Fibroblast of the conjunctiva (primary cell): ENCODE measurements at regions not wholly inside any gene's neighbourhood (a gene's known extent, or its start where the extent isn't known, plus 50 kb on each side); places are given as distances from the start of the nearest gene placed in this dataset.

Experiments used
- DNase-seq: peaks from one replicate; pipeline ENCODE4 v3.0.0-alpha.2; 2010; ENCODE audit warnings: low read depth

DNA sequence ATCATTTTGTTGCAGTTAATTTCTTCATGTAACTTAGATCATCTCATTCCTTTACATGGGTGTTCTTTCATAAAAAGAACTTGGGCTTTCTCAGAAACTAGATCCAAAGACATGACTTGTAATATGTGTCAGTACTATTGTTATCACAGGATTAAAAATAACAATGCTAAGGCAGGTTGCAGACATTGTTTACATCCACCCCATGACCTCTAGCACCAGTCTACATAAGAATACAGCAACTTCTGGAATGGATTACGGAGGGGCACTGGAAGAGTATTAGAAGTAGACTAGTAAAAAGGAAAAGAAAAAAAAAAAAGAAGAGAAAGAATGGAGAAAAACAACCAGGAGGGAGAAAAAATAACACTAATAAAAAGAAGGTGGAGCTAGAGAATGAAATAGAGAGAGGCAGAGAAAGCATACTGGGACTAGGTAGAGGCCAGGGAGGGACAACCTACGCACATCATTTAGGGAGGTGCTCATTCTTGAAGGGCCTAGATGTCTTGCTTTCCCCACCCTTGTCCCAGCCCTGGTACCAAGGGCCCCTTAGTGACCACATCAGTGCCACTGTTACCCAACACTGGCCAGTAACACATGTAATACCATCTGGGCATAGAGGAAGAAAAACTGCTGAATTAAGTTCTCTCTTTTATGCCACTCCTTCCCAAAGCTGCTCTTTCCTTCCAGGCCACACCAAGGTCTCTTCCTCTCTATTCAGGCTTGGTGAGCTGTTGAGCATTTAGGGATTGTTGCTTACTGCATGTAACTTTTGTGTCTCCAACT is 70.6 kb upstream of the KLF7 start:
- no peak for DNase-seq

DNA sequence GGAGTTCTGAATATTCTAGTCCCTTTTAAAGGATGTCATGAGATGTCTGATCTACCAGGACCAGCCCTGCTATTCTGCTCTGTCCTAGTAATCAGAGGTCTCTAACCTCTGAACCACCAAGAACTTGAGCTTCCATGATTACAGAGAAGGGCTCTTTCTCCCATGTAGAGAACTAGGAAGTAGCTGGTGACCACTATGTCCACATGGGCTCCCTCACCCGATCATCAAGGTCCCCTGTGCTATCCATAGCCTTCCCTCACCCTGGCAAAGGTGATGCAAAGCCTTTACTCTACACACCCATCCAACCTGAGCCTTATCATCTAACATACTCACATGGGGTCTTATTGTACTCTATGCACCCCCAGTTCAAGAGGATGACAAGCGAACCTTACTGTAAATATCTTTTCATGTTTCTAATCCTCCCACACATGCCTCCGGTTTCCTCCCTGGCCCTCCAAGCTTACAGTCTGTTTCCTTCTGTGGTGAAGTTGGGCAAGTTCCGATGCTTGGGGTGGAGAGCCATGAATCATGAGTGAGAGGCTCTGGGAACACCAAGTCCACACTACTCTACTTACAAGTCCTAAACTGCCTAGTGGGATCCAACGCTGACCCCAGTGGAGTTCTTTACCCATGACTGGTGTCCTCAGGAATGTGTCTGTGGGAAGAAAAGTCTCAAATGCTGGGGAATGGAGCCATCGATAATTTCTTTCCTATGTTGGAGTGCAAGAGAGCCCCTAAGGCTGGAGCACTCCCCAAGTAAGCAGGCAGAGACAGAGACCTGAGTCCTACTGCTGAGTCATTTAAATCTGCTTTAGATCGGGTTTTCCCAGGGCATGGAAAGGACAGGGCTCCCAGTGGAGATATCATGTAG is 73.3 kb upstream of the KLF7 start:
- DNase-seq: peak; percentile 98

DNA sequence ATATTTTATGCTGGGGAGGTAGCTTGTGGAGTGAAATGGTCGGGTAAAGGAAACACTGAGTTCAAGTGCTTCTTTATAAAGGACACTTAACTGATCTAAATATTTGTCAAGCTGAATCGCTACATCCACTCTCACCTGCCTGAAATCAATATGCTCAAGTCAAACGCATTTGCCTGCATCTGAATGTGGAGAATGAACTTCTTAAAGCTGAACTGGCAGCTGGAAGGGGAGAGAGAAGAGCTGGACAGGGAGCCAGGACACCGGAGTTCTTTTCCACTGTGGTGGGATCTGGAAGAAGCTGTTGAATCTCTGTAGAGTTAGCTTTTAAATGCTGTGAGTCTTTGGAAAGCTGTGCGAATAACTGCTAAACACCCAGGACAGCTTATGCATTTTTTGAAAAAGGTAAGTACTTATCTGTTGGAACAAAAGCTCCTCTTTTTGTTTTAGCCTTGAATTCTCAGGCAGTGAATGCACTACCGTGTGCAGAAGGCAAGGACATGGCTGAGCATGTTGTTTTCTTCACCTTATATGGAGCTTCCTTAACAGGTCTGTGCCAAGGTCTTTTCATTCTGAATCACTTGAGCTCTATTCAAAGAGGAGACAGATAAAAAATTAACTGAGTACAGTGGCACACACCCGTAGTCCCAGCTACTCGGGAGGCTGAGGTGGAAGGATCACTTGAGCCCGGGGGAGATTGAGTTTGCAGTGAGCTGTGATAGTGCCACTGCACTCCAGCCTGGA is 74.2 kb upstream of the KLF7 start:
- no peak for DNase-seq

DNA sequence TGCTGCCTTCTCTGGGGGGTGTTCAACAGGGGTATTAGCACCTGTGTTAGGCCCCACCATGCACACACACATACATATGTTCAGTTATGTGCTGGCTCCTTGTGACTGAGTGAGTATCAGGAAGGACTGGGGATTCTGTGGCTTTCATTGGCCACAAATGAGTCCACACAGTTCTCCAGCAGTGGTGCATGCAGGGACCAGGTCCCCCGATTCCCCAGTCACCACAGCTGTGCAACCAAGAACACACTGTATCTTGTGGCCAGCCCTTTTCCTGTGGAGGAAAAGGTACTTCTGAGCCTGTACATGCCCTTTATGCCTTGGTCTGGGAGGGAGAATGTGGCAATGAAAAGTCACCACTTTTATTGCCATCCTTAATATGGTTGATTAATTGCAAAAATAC is 74.9 kb upstream of the KLF7 start:
- no peak for DNase-seq

DNA sequence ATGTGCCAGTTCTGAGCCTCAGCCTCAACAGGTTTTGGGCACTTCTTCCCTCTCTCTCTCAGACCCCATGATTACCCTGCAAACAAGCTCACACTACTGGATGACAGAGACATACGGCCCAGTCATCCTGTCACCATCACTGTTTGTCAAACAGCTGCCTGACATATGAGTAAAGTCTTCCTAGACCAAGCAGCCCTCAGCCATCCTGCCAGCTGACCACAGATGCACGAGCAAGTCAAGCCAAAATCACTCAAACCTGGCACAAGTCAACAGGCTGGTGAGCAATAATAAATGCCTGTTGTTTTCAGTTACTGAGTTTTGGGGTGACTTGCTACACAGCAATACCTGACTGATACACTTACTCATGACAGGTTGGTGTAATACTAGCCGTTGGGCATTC is 75.5 kb upstream of the KLF7 start:
- DNase-seq: no peak

DNA sequence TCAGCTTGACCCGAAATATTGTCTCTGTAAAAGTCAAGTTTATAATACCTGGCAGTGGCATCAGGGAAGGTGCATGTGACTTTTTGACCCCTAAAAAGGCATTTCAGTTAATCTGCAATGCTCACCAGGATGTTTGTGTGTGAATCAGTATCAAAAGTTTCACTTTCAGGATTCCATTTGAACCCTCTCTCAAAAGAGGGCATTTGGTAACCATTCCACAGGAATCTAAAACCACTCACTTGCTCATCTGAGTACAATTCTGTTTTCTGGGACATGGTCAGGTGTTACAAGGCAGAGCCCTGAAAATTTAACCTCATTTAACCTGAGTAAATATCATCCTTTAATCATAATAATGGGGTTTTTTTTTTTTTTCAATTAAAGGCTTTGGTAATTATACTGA is 77.9 kb upstream of the KLF7 start:
- DNase-seq: no peak

DNA sequence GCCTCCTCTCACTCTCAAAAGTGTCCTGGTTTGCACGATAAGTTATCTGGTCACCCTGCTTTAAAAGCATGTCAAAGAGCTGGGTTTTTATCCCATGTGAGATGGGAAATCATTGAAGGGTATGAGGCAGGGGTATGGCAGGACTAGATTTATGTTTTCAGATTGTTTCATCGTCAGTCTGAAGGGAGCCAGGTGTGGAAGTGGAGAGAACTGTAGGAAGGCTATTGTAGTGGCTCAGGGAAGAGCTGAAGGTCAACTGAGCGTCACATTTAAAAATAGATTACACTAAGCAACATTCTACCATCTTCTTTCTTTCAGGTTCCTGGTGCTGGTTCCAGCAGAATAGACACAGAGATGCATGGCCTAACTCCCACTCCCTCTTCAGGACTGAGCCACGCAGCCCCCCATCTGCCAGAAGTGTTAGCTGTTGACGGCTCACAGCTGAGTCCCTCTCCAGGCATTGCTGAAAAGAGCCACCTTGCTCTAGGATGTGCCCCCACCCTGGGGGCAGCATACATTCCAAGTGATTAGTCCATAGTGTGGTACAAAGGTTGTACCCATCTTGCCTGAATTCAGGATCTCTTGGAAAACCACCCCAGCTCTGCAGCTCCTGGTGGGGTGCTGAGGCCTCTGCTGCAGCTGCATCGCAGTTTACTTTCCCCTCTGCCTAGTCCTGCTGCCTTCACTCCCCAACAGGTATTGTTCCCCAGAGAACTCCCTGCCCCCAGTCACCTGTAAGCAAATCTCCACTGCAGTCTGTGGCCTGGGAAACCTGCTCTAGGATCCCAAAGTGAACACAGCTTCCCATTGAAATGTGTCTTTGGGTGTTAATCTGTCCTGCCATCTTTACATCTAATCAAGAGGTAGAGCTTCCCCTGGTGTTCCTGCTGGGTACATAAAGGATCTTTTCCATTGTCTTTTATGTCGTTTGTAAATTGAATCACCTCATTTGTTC is 79.5 kb upstream of the KLF7 start:
- DNase-seq: no peak

DNA sequence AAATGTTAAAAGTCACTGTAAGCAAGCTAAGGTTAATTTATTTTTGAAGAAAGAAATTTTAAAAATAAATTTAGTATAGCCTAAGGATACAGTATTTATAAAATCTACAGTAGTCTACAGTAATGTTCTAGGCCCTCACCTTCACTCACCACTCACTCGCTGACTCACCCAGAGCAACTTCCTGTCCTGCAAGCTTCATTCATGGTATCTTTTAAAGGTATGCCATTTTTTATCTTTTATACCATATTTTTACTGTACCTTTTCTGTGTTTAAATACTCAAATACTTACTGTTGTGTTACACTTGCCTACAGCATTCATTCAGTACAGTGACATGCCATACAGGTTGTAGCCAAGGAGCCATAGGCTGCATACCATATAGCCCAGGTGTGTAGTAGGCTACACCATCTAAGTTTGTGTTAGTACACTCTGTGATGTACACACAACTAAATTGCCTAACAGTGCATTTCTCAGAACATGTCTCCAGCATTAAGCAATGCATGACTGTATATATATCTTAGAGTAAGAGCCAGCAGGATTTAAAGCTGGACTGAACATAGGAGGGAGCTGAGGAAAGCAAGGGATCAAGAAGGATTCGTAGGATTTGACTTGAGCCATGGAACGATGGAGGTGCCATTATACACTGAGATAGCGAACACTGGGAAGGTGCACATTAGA is 83.1 kb upstream of the KLF7 start:
- DNase-seq: no peak

DNA sequence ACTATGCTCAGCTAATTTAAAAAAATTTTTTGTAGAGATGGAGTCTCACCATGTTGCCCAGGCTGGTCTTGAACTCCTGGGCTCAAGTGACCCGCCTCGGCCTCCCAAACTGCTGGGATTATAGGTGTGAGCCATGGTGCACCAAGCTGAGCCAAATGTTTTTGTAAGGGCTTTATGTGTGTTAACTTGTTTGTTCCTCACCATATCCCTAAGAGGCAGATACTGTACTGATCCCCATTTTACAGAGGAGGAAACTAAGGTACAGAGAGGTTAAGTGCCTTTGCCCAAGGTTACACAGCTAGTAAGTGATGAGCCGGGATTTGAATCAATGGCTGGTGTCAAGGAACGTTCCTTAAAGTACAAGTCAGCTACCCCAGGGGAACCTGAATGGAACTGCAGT is 85.3 kb upstream of the KLF7 start:
- DNase-seq: no peak

DNA sequence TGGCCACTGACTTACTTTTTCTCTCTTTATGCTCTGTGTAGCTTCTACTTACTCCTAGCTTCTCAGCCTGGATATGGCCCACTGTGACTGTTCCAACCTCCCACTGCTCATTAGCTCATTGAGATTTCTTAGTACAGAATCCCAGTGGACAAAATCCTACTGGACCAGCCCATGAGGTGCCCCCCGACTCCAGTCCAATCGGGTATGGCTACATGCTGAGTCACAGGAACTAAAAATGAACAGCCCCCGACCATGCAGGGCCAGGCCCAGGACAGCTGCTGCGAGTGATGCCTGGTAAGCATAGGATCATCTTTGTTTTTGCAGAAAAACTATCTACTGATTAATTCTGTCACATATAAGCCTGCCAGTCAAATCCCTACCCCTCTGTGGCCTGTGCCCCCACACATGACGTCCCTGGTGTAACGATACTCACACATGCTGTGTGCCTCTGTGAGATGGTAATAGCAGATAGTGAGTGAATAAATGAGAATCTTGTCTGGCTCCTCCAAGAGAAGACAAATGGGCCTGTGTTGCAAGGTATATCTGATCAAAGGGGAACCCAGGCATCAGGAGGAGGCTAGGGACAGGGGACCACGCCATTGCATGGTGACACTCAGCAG is 85.9 kb upstream of the KLF7 start:
- DNase-seq: no peak

DNA sequence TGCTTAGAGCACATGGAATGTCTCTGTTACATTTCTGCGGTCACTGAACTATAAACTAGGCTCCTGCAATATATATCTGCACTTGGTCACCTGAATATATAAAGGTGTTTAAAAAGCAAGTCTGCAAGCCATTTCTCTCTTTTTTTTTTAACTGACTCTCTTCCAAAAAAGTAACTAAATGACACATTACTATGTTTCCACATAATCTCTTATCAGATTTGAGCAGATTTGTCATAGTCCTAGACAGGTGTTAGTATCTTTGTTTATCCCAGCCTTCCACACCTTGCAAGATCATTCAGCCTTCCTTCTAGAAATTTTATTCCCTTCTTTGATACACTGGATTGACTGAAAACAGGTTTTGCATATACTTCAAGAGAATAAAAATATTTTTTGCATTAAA is 86.7 kb upstream of the KLF7 start:
- DNase-seq: no peak

DNA sequence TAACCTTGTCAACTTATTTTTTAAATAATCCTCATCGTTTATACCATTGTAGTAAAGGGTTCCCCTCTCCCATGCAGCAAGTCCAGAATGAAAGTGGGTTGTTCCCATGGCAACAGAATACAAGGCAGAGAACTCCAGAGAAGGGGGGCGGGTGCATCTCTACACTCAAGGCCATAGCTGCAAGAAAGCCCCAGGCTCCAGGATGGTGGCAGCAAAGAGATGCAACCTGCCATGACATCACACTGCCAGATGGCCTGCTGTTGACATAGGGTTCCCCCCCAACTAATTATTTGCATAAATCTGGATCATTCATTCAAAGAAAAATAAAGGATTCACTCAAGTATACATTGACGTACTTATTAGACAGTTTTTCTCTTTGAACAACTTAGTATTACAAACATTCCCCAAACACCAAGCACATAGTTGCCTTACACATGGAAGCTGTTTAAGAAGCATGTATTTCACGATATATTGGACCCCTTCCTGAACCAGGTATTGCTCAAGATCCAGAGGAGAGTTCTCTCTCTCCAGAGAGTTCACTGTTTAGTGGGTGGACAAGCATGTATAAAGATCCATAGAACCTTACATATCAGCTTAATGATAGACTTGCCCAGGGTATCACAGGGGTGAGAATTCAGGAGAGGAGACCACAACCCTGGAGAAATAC is 87.4 kb upstream of the KLF7 start:
- DNase-seq: no peak

DNA sequence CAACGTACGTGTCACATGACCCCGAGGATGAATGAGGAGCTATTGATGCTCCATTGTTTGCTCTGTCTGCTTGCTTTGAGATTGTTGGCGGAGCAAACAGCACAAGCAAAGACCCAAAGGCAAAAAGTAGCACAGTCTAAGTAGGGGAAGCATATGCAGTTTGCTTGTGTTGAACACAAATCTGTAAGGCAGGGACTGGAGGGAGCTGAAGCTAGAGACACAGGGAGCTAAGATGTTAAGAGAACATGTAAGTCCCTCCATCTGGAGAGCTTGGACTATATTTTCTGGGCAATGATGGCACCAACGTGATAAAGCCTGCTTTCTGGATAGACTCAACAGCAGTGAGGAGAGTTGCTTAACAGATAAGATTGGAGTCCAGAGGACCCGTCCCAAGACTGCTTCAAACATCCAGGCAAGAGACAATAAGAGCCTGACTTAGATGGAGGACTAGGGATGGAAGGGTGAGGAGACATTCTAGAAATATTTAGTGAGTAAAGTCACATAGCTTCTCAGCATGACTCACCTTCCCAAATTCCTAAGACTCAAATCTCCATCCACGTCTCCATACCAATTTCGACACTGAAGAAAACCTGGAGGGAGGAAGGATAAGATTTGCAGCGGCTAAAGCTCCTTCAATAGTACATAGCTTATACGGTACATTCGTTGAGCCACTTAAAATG is 88.1 kb upstream of the KLF7 start:
- DNase-seq: peak; percentile 68

DNA sequence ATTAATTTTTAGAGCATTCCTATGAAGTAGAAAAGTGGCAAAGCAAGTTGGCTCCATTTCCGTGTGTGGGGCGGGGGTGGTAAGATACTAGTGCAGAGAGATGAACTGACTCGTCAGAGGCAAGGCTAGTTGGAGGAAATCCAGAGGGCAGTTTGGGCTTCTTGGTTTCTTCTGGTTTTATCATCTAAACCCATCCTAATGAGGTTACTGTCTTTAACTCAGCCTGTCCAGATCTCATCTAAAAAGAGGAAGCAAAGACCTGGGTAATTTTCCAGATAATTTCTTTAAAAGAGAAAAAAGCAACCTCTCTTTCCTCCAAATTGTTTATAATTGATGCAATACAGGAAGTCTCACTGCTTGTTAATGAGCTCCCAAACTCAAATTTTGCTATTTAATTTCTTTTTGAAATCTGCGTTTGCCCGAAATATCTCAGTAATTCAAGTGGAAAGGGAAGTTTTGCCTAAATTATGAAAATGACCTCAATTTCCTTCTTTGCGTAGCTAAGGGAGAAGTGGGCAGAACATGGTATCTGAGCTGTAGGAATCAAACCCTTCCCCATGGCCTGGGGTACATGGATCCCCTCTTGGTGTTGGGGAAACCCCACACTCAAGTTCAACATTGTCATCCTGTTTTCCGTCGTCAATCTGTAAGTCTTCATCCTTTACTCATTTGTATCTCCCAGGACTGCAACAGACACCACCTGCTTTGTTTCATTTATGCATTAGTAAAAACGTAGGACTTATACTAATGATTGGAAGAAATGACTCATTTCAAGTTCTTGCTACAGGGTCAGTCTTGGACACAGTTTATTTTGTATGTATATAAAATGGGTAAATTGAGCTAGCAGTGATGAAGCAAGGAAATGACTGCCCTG is 89.1 kb upstream of the KLF7 start:
- DNase-seq: no peak

DNA sequence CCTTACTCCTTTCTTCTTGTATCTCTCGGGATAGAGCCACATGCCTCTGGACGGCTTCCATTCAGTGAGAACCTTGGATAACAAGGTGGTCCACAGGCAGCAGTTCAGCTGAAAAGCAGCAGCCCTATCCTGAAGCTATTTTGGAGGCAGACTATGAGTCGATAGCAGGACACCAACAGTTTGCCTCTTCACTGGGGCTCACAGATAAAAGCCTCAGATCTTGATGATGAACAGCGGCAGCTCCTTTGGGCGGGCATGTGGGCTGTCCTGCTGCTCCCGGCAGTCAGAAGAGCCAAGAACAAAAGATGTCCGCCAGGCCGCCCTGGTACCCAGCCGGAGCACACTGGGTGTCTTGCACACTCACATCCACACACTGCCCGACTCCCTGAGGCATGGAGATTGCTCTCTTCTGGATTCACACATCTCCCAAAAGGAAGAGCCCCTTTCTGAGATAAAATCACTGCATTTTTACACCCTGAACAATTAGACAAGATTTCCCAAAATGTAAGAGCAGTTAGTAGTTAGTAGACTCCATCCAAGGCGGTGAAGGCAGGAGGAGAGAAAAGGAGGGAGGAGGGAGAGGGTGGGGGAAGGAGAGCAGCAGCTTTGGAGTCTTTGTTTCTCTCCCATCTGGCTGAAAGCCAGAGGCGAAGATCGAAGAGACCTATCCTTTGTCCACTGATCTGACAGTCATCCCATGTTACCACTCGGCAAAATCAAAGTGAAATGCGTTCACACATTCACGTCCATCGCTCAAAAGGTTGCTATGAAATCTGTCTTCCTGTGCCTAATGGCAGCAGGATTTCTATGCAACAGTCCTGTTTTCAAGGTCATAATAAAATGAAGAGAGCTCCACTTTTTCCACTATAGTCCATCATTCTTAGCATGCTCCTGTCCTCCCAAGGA is 90.1 kb upstream of the KLF7 start:
- no peak for DNase-seq

DNA sequence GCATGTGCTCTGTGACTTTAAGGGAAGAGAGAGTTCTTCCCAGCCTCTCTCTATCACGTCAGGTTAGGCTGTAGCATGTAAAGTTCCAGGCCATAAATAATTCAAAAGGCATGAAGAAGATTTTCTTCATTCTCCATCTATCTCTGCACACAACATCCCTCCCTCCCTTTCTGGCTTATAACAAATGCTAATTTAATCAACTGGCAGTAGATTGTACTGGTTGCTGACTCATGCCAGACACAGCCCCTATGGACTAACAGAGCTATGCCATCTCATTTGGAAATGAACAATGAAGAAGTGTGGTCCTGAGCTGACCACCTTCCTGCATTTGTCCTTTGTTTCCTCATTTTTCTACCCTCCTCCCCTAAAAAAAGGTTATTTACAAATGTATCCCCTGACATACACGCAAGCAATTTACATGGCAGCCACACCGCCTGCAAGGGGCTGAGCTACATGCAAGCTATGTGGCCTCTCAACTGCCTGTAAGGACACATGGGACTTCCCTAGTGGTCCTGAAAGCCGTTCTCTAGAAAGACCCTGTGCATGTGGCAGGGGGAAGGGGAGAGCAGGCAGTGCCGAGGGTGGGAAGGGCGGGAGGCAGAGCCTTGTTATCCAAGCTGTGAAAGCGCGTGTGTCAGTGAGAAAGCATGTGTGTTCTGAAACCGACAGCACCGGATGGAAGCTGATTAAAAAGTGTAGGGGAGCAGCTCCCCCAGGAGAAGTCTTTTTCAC is 90.9 kb upstream of the KLF7 start:
- DNase-seq: no peak
